GM12892 (cell line): ENCODE measurements at regions not wholly inside any gene's neighbourhood (a gene's known extent, or its start where the extent isn't known, plus 50 kb on each side); places are given as distances from the start of the nearest gene placed in this dataset.

Experiments used
- POLR2A ChIP-seq: IDR thresholded peaks from 2 replicates; pipeline ENCODE4 v1.6.1; 2011; ENCODE audit warnings: low read depth, low read length, control low read depth
- POLR2AphosphoS5 ChIP-seq: IDR thresholded peaks from 2 replicates; pipeline ENCODE4 v1.6.1; 2011; ENCODE audit warnings: low read depth, low read length, control low read depth

DNA sequence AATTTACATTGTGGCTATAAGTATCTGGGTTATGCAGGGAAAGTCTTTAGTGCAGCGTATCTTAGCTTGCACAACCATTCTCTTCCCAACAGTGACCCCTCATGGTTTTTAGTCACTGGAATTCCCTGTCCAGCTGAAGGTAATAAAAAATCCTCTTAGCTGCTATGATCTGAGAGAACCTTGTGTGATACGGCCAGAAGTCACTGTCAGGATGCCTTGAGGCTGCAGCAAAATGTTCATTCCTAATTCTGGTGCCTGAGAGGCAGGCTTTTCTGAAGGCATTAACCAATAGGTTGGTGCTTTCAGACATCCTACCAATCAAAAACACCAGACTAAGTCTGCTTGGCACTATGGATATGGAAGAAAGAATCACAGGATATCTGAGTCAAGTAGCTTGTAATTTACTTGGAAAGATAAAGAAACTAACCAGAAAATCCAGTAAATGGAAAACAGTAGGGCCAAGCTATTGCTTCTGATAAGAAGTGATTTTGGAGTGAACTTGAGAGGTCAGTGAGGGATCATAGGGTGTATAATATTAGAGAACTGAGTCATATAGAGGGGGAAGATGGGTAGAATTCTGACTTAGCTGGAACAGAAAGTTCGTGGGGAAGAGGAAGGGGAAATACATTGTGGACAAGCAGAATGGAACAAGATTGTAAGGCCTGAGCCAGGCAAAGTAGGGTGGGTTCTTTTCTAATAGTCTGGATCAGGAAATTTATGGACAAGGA is 89.0 kb upstream of the SLC14A2 start:
- TF ChIP-seq POLR2AphosphoS5, result no peak
- no peak for TF ChIP-seq POLR2A
